Calu3 (cell line): ENCODE measurements at regions not wholly inside any gene's neighbourhood (a gene's known extent, or its start where the extent isn't known, plus 50 kb on each side); places are given as distances from the start of the nearest gene placed in this dataset.

Experiments
- BruUV-seq: library from RNA; stranded (reverse); fragments of 400-500 nt; replicated peaks from 2 replicates; lab custom pipeline; 2021; lab: Mats Ljungman, UMichigan
- CTCF ChIA-PET: fragments of 300-600 bp; sonication (Branson Sonifier 250); formaldehyde crosslinking; loops from one replicate; lab custom pipeline; 2022; ENCODE audit warnings: antibody characterized with exemption; lab: Charles Lee
- DNase-seq: peaks from one replicate; pipeline ENCODE4 v3.0.0; 2022
- H3K27ac Mint-ChIP-seq: one replicate; pipeline ENCODE4 v1.8.0; 2022; ENCODE audit warnings: mixed read lengths; ENCODE audit not compliant: unreplicated experiment
- H3K27me3 Mint-ChIP-seq: one replicate; pipeline ENCODE4 v1.8.0; 2022; ENCODE audit warnings: mixed read lengths; ENCODE audit not compliant: unreplicated experiment
- H3K36me3 Mint-ChIP-seq: one replicate; pipeline ENCODE4 v1.8.0; 2022; ENCODE audit warnings: mild to moderate bottlenecking, moderate library complexity, mixed read lengths; ENCODE audit not compliant: insufficient read depth, unreplicated experiment
- H3K4me1 Mint-ChIP-seq: one replicate; pipeline ENCODE4 v1.8.0; 2022; ENCODE audit warnings: mild to moderate bottlenecking, low read depth, mixed read lengths; ENCODE audit not compliant: unreplicated experiment
- H3K4me3 Mint-ChIP-seq: one replicate; pipeline ENCODE4 v1.8.0; 2022; ENCODE audit warnings: mild to moderate bottlenecking, low read depth, moderate library complexity, mixed read lengths; ENCODE audit not compliant: unreplicated experiment
- H3K9me3 Mint-ChIP-seq: one replicate; pipeline ENCODE4 v1.8.0; 2022; ENCODE audit warnings: low read depth, mixed read lengths; ENCODE audit not compliant: unreplicated experiment
- intact Hi-C: fragments of 100-400 bp; cut with micrococcal nuclease; formaldehyde crosslinking; loops from one replicate; pipeline ENCODE4 v1.10.0; 2022; ENCODE audit not compliant: unreplicated experiment
- TF ChIP-seq, protein P1 (sequence below): fragments of 200-600 bp; IDR thresholded peaks from one replicate; pipeline ENCODE4 v1.8.0; 2022; ENCODE audit warnings: antibody characterized with exemption; ENCODE audit not compliant: unreplicated experiment

DNA sequence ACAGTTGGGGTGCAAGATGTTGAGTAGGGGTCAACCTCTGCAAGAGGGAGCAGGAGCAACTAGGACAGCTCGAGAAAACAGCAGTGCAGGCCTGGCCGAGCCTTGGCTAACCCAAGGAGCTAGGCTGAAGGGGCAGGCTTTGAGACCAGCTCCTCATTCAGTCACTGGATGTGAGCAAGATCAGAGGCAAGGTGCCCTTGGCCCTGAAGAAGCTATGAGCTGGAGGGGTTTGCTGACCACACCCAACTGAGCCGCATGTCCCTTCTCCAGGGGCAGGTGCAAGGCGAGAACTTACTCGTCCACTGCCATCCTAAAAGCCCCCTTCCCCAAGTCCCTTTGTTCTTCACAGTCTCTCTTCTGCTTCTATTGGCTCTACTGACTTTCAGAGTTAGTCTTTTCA is 126.1 kb upstream of the UBL3 start:
- Mint-ChIP-seq H3K4me3 (no peak overlapping the region), H3K27me3 (no peaks in the 10 kb centered on the region), H3K36me3 (no peaks in the 10 kb centered on the region), H3K9me3 (no peaks in the 10 kb centered on the region), H3K27ac (no peak overlapping the region), H3K4me1 (no peaks in the 10 kb centered on the region)
- CTCF ChIA-PET = interaction anchor here (0.7 to 0.8 kb wide), 2 partner anchors 26 to 40 kb away, joined by 3 to 6 read pairs; no protein-coding TSS in a partner anchor
- intact Hi-C loops = no loop called here
- BruUV-seq = no TSS peak
- DNase-seq = no peak
- TF ChIP-seq, protein P1, sequence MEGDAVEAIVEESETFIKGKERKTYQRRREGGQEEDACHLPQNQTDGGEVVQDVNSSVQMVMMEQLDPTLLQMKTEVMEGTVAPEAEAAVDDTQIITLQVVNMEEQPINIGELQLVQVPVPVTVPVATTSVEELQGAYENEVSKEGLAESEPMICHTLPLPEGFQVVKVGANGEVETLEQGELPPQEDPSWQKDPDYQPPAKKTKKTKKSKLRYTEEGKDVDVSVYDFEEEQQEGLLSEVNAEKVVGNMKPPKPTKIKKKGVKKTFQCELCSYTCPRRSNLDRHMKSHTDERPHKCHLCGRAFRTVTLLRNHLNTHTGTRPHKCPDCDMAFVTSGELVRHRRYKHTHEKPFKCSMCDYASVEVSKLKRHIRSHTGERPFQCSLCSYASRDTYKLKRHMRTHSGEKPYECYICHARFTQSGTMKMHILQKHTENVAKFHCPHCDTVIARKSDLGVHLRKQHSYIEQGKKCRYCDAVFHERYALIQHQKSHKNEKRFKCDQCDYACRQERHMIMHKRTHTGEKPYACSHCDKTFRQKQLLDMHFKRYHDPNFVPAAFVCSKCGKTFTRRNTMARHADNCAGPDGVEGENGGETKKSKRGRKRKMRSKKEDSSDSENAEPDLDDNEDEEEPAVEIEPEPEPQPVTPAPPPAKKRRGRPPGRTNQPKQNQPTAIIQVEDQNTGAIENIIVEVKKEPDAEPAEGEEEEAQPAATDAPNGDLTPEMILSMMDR = no peak

DNA sequence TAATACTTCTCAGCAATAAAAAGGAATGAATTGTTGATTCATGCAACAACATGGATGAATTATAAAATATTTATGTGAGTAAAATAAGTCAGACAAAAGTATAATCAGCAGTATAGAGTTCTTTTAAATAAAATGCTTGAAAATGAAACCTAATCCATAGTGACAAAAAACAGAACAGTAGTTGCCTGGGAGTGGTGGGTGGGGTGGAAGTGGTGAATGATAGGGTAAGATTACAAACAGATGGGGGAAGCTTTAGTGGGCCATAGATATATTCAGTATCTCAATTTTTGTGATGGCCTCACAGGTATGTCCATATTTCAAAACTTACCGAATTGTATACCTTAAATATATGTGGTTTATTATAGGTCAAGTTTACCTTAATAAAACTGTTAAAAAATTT is 124.9 kb upstream of the UBL3 start:
- no peaks in the 10 kb centered on the region for H3K9me3 Mint-ChIP-seq

DNA sequence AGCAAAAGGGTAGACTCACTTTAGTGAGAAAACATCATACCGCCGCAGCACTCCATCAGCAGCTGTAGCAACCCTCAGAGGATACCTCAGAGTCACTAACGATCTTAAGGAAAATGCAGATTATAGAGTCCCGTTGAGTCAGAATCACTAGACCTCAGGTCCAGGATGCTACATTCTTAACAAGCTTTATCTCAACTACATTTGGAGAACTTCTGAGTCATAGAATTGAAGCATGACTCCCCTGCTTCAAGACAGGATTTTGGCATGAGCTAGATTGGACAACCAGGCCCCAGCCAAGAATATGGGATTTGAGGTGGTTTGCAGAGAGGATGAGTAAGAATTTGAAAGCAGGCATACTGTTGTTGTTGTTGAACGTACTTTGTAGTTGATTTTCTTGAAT is 118.9 kb upstream of the UBL3 start:
- TF ChIP-seq, protein P1 = no peak
- H3K27me3 Mint-ChIP-seq = no peaks in the 10 kb centered on the region
- no peaks in the 10 kb centered on the region for H3K36me3 Mint-ChIP-seq
- no TSS peak for BruUV-seq
- no peak for DNase-seq
- H3K9me3 Mint-ChIP-seq = peaks cover 2% of the 10 kb centered on the region
- H3K27ac Mint-ChIP-seq = no peak overlapping the region
- intact Hi-C loops = no loop called here
- CTCF ChIA-PET = no interaction called here
- no peaks in the 10 kb centered on the region for H3K4me1 Mint-ChIP-seq
- no peak overlapping the region for H3K4me3 Mint-ChIP-seq

More for the DNA sequence above, 124.9 kb upstream of the UBL3 start:
- no TSS peak for BruUV-seq
- intact Hi-C loops = no loop called here
- DNase-seq = no peak
- no peak overlapping the region for H3K27ac Mint-ChIP-seq
- CTCF ChIA-PET = no interaction called here
- H3K27me3 Mint-ChIP-seq = no peaks in the 10 kb centered on the region
- no peaks in the 10 kb centered on the region for H3K4me1 Mint-ChIP-seq
- H3K4me3 Mint-ChIP-seq = no peak overlapping the region
- no peaks in the 10 kb centered on the region for H3K36me3 Mint-ChIP-seq
- TF ChIP-seq, protein P1 = no peak

DNA sequence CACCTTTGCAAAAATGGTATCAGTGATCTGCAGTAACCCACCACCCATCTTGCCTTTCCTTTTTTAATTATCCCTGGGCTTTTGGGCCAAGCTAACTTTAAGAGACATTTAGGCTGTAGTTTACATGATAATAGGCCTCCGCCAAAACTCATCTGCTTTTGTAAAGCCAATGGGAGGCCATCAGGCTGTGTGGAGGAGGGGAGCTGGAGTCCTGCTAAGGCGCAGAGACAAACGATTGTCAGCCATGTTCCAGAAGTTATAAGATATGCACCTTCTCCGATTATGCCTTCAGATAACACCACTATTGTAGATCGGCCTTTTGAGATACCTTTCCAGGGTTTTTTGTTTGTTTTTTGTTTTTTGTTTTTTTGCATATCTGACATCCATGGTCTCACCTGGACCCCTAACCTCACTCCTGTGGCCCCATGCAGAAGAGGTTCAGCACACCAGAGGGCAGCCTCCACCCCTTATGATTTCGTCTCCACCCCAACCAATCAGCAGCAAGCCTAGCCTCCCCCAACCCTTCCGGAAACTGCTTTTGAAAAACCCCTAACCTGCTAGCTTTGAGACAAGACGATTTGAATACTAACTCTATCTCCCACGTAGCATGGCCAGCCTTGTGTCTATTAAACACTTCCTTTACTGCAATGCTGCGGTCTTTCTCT is 113.9 kb upstream of the UBL3 start:
- Mint-ChIP-seq H3K4me3 (no peak overlapping the region), H3K27me3 (peaks cover 14% of the 10 kb centered on the region), H3K4me1 (no peaks in the 10 kb centered on the region), H3K9me3 (peaks cover 2% of the 10 kb centered on the region), H3K36me3 (no peaks in the 10 kb centered on the region), H3K27ac (no peak overlapping the region)
- intact Hi-C loops = no loop called here
- BruUV-seq = no TSS peak
- no peak for DNase-seq
- TF ChIP-seq, protein P1 = no peak
- CTCF ChIA-PET = no interaction called here
